ENCODE measurements at regions not wholly inside any gene's neighbourhood (a gene's known extent, or its start where the extent isn't known, plus 50 kb on each side); places are given as distances from the start of the nearest gene placed in this dataset.

GRCh38 chr3:193798051-193798450, 205.0 kb downstream of the OPA1 start:
- H3K27ac ChIP-seq: no peak overlapping the region

GRCh38 chr3:193800138-193801043, 207.4 kb downstream of the OPA1 start:
- H3K4me3 ChIP-seq: no peak overlapping the region

More at GRCh38 chr3:193798051-193798450, 205.0 kb downstream of the OPA1 start:
- no peak overlapping the region for H3K4me3 ChIP-seq

DNA sequence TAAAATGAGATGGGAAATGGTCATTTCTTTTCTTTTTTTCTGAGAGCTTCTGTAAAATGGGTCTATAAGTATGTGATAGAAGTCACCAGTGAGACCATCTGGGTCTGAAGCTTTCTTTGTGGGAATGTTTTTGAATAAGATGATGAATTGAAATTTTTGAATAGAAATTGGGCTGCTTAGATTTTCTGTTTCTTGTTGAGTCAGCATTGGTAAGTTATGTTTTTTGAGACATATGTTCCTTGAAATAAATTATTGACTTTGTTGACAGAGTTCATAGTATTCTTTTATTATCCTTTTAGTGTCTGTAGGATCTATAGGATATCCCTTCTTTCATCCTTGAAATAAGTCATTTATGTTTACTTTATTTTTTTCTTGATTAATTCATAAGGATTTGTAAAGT, 208.1 kb downstream of the OPA1 start:
- Histone ChIP-seq H3K4me3 (no peak overlapping the region), H3K27ac (no peak overlapping the region)

More at GRCh38 chr3:193800138-193801043, 207.4 kb downstream of the OPA1 start:
- H3K27ac ChIP-seq: no peak overlapping the region

GRCh38 chr3:193803288-193803687, 210.3 kb downstream of the OPA1 start:
- Histone ChIP-seq H3K27ac (no peak overlapping the region), H3K4me3 (no peak overlapping the region)

- Histone ChIP-seq H3K4me3 (no peak overlapping the region), H3K27ac (peak overlapping the region in 1 of 21 experiments; percentile 11)
These were observed 212.4 kb downstream of the OPA1 start for GRCh38 chr3:193805448-193805847.

DNA sequence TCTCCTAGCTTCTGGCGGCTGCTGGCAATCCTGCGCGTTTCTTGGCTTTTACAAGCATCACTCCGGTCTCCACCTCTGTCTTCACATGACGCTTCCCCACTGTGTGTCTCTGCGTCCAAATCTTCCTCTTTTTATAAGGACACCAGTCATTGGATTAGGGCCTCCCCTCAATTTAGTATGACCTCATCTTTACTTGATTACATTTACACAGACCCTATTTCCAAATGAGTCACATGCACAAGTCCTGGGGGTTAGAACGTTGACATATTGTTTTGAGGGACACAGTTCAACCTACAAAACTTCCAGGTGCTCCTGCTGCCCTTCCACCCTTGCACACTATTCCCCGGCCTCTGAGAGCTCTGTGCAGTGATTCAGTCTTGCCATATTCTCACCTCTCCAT, 215.3 kb downstream of the OPA1 start:
- no peak overlapping the region for H3K27ac ChIP-seq

GRCh38 chr3:193809106-193809505, 216.1 kb downstream of the OPA1 start:
- Histone ChIP-seq H3K4me3 (no peak overlapping the region), H3K27ac (no peak overlapping the region)

More for the DNA sequence above, 215.3 kb downstream of the OPA1 start:
- H3K4me3 ChIP-seq: no peak overlapping the region

GRCh38 chr3:193812078-193812725, 219.2 kb downstream of the OPA1 start:
- Histone ChIP-seq H3K27ac (no peak overlapping the region), H3K4me3 (no peak overlapping the region)

- H3K27ac ChIP-seq: no peak overlapping the region
- no peak overlapping the region for H3K4me3 ChIP-seq
These were observed 219.9 kb downstream of the OPA1 start for GRCh38 chr3:193812791-193813500.

DNA sequence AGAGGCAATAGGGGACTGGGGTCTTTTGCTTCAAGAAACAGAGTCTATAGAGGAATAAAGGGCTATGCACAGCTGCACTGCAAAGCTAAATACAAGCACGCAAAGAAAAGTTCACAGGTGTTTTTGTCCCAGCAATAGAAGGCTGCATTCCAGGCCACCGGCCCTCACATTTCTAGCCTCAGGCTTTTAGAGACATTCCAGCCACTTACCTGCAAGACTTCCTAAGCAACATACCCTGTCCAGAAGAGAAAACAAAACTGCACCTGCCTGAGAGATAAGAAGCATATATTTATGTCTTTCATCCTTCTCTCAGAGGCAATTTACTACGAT, 220.5 kb downstream of the OPA1 start:
- H3K4me3 ChIP-seq: no peak overlapping the region

GRCh38 chr3:193814166-193814892, 221.3 kb downstream of the OPA1 start:
- no peak overlapping the region for H3K27ac ChIP-seq
- no peak overlapping the region for H3K4me3 ChIP-seq

More for the DNA sequence above, 220.5 kb downstream of the OPA1 start:
- H3K27ac ChIP-seq: no peak overlapping the region

DNA sequence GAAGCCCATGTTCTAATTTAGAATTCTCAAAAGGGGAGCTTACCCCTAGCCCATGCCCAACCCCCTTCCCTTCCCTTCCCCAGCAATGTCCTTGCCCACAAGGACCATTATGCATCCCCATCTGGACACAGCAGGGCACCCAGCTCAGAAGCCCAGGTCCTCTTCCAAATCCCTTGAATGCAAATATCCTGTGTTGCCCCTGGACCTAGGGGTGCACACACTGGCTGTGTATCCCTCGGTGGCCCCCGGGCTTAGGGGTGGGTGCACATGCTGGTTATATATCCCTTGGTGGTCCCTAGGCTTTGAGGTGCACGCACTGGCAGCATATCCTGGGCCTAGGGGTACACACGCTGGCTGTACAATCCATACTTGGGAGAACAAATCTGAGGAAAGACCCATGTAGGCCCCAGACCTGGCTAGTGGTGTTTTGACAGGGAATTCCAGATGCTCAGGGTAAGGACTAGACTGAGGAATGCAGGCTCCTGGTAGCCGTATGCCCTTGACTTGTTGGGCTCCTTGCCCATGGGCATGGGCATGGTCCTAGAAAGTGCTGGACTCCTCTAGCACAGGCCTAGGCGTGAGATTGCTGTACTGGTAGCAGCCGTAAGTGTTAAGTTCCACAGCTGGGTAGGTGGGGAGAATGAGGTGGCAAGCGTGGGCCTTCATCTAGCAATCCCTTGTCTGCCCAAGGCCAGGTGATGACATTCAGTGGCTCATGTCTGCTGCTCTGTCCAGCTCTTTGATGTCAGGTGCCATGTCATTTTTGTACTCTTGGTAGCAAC, 222.4 kb downstream of the OPA1 start:
- H3K4me3 ChIP-seq: no peak overlapping the region
- no peak overlapping the region for H3K27ac ChIP-seq

DNA sequence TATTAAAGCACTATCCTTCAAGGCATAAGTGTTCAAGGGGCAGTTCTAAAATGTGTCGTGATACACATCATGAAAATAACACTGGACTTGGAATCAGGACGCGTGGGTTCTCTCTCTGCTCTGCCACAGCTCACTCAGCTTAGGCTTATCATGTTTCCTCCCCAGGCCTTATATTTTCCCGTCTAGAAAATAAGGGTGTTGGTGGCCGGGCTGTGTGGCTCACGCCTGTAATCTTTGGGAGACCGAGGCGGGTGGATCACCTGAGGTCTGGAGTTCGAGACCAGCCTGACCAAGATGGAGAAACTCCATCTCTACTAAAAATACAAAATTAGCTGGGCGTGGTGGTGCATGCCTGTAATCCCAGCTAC, 223.0 kb downstream of the OPA1 start:
- Histone ChIP-seq H3K4me3 (no peak overlapping the region), H3K27ac (no peak overlapping the region)

- peak overlapping the region in 1 of 21 experiments; percentile 14 for H3K27ac ChIP-seq
- H3K4me3 ChIP-seq: no peak overlapping the region
These were observed 223.8 kb downstream of the OPA1 start for GRCh38 chr3:193816656-193817311.

- Histone ChIP-seq H3K4me3 (no peak overlapping the region), H3K27ac (no peak overlapping the region)
These were observed 226.4 kb downstream of the OPA1 start for GRCh38 chr3:193819117-193820010.

- H3K27ac ChIP-seq: no peak overlapping the region
- H3K4me3 ChIP-seq: no peak overlapping the region
These were observed 228.2 kb downstream of the OPA1 start for GRCh38 chr3:193821151-193821668.

- Histone ChIP-seq H3K27ac (no peak overlapping the region), H3K4me3 (no peak overlapping the region)
These were observed 229.6 kb downstream of the OPA1 start for GRCh38 chr3:193822492-193823212.
